Astrocyte (in vitro differentiated cells and primary cell): ENCODE measurements at regions not wholly inside any gene's neighbourhood (a gene's known extent, or its start where the extent isn't known, plus 50 kb on each side); places are given as distances from the start of the nearest gene placed in this dataset.

Experiments used
- CTCF ChIP-seq: IDR thresholded peaks from 2 replicates; pipeline ENCODE4 v1.5.1; 2011; ENCODE audit warnings: low read depth, mild to moderate bottlenecking, inconsistent platforms, low read length, moderate library complexity; ENCODE audit not compliant: insufficient read depth
- EZH2 ChIP-seq: IDR thresholded peaks from 2 replicates; pipeline ENCODE4 v1.6.1; 2012; ENCODE audit warnings: mild to moderate bottlenecking, low read length, inconsistent platforms; ENCODE audit not compliant: insufficient read depth

- no peak for TF ChIP-seq CTCF
- no peak for TF ChIP-seq EZH2
Measured at GRCh38 chr2:176468457-176469113, 199.3 kb downstream of the MTX2 start.
